Mesenchymal stem cell (in vitro differentiated cells and primary cell): ENCODE measurements at regions not wholly inside any gene's neighbourhood (a gene's known extent, or its start where the extent isn't known, plus 50 kb on each side); places are given as distances from the start of the nearest gene placed in this dataset.

Source experiments
- DNase-seq: peaks from one replicate; pipeline ENCODE4 v3.0.0-alpha.2; 2013
- H2AFZ ChIP-seq: one replicate; pipeline ENCODE4 v1.6.1; 2013; ENCODE audit warnings: low read depth, mild to moderate bottlenecking, control low read depth, inconsistent platforms, low read length, moderate library complexity
- H2AK5ac ChIP-seq: 2 replicates; pipeline ENCODE4 v1.6.1; 2013; ENCODE audit warnings: low read length, moderate library complexity, mild to moderate bottlenecking, inconsistent platforms; ENCODE audit not compliant: severe bottlenecking
- H2BK120ac ChIP-seq: one replicate; pipeline ENCODE4 v1.6.1; 2013; ENCODE audit warnings: low read depth, mild to moderate bottlenecking, inconsistent platforms, low read length, moderate library complexity
- H2BK12ac ChIP-seq, 2 experiments: one replicate each; pipeline ENCODE4 v1.6.1; 2013; ENCODE audit warnings: inconsistent platforms in 2 of 2, low read length in 2 of 2, mild to moderate bottlenecking in 2 of 2, moderate library complexity in 2 of 2, control low read depth in 1 of 2
- H2BK15ac ChIP-seq: one replicate; pipeline ENCODE4 v1.6.1; 2013; ENCODE audit warnings: mild to moderate bottlenecking, low read depth, inconsistent platforms; ENCODE audit not compliant: poor library complexity, severe bottlenecking
- H2BK5ac ChIP-seq: 2 replicates; pipeline ENCODE4 v1.6.1; 2013; ENCODE audit warnings: low read depth, mild to moderate bottlenecking, low read length, control low read depth, inconsistent platforms; ENCODE audit not compliant: poor library complexity, severe bottlenecking
- H3K14ac ChIP-seq, 2 experiments: one replicate each; pipeline ENCODE4 v1.6.1; 2013; ENCODE audit warnings: inconsistent platforms in 2 of 2, low read length in 2 of 2, control low read depth in 1 of 2, mild to moderate bottlenecking in 1 of 2, moderate library complexity in 1 of 2
- H3K18ac ChIP-seq, 2 experiments: one replicate each; pipeline ENCODE4 v1.6.1; 2013; ENCODE audit warnings: inconsistent platforms in 2 of 2, low read length in 2 of 2, control low read depth in 1 of 2, low read depth in 1 of 2, mild to moderate bottlenecking in 1 of 2
- H3K23ac ChIP-seq, 2 experiments: one replicate each; pipeline ENCODE4 v1.6.1; 2013; ENCODE audit warnings: inconsistent platforms in 2 of 2, low read length in 2 of 2, mild to moderate bottlenecking in 2 of 2, moderate library complexity in 2 of 2, control low read depth in 1 of 2
- H3K27ac ChIP-seq: 2 replicates; pipeline ENCODE4 v1.5.1; 2013; ENCODE audit warnings: mild to moderate bottlenecking, moderate library complexity, low read length, control low read depth, inconsistent platforms; ENCODE audit not compliant: poor library complexity, severe bottlenecking
- H3K27me3 ChIP-seq, 2 experiments: 2 replicates each; pipeline versions ENCODE4 v1.6.1 to v1.7.0; 2013; ENCODE audit warnings: low read length in 2 of 2, mild to moderate bottlenecking in 2 of 2, moderate library complexity in 2 of 2, control low read depth in 1 of 2, inconsistent platforms in 1 of 2; ENCODE audit not compliant: control insufficient read depth in 1 of 2, insufficient read depth in 1 of 2
- H3K36me3 ChIP-seq, 2 experiments: 2 replicates each; pipeline versions ENCODE4 v1.6.1 to v1.7.0; 2013; ENCODE audit warnings: low read length in 2 of 2, control low read depth in 1 of 2, inconsistent platforms in 1 of 2, low read depth in 1 of 2, mild to moderate bottlenecking in 1 of 2; ENCODE audit not compliant: insufficient read depth in 2 of 2, control insufficient read depth in 1 of 2
- H3K4ac ChIP-seq, 2 experiments: one replicate each; pipeline ENCODE4 v1.6.1; 2013; ENCODE audit warnings: inconsistent platforms in 2 of 2, low read length in 2 of 2, mild to moderate bottlenecking in 2 of 2, moderate library complexity in 2 of 2, control low read depth in 1 of 2, low read depth in 1 of 2
- H3K4me1 ChIP-seq: 2 replicates; pipeline ENCODE4 v1.6.1; 2013; ENCODE audit warnings: low read depth, low read length, control low read depth; ENCODE audit not compliant: control insufficient read depth, insufficient read depth
- H3K4me2 ChIP-seq: 2 replicates; pipeline ENCODE4 v1.6.1; 2013; ENCODE audit warnings: low read length, mild to moderate bottlenecking, inconsistent platforms; ENCODE audit not compliant: poor library complexity, severe bottlenecking
- H3K4me3 ChIP-seq, 2 experiments: 2 replicates each; pipeline versions ENCODE4 v1.5.1 to v1.7.0; 2013; ENCODE audit warnings: low read length in 2 of 2, mild to moderate bottlenecking in 2 of 2, control low read depth in 1 of 2, low read depth in 1 of 2; ENCODE audit not compliant: insufficient read depth in 1 of 2
- H3K79me1 ChIP-seq: replicated peaks from 2 replicates; pipeline ENCODE4 v1.6.1; 2013; ENCODE audit warnings: mild to moderate bottlenecking, control low read depth, low read length, inconsistent platforms; ENCODE audit not compliant: poor library complexity, severe bottlenecking
- H3K9ac ChIP-seq: 2 replicates; pipeline ENCODE4 v1.7.0; 2013; ENCODE audit warnings: mild to moderate bottlenecking, low read length, moderate library complexity
- H3K9me3 ChIP-seq: 2 replicates; pipeline ENCODE4 v1.7.0; 2013; ENCODE audit warnings: mild to moderate bottlenecking, low read length; ENCODE audit not compliant: control insufficient read depth
- H4K8ac ChIP-seq: one replicate; pipeline ENCODE4 v1.6.1; 2013; ENCODE audit warnings: inconsistent platforms, mild to moderate bottlenecking, low read length, moderate library complexity
- H4K91ac ChIP-seq: one replicate; pipeline ENCODE4 v1.6.1; 2013; ENCODE audit warnings: mild to moderate bottlenecking, low read length, inconsistent platforms
- WGBS: methylation state at CpG from one replicate; pipeline ENCODE4 v1.1.7; 2013; ENCODE audit warnings: mixed read lengths; 5-methylcytosine and 5-hydroxymethylcytosine counted together

DNA sequence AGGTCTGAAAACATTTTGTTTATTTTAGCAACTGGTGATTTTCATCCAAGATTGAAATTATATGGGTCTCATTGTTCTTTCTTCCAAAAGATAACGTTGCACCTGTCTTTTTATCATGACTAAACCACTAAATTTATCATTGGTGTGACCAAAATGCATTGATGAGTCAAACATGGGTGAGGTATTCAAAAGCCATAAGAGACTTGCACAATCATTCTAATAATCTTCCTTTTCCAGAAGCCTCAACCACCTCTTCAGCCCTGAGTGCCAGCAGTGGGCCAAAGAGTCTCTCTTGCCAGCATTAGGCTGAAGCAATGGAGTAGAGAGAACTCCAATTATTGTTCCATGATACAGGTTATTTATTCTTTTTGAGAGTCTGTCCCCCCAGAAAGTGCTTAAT lies 198.9 kb downstream of the LURAP1L start:
- Histone ChIP-seq H3K18ac (no peak overlapping the region), H4K8ac (no peak overlapping the region), H2BK5ac (no peak overlapping the region), H2AK5ac (no peak overlapping the region), H3K4ac (no peak overlapping the region), H3K27me3 (no peaks in the 10 kb centered on the region), H3K4me2 (no peak overlapping the region), H3K4me3 (no peak overlapping the region), H3K23ac (no peak overlapping the region), H4K91ac (no peak overlapping the region), H2BK120ac (no peak overlapping the region), H3K9me3 (no peaks in the 10 kb centered on the region), H3K27ac (no peak overlapping the region), H2BK15ac (no peak overlapping the region), H3K9ac (no peak overlapping the region), H3K14ac (no peak overlapping the region), H2BK12ac (no peak overlapping the region), H3K79me1 (no peaks in the 10 kb centered on the region), H3K4me1 (no peaks in the 10 kb centered on the region), H2AFZ (no peak overlapping the region), H3K36me3 (no peaks in the 10 kb centered on the region)
- DNase-seq: no peak
- no CpG with 5 or more reads among the region's 1 CpG for WGBS

DNA sequence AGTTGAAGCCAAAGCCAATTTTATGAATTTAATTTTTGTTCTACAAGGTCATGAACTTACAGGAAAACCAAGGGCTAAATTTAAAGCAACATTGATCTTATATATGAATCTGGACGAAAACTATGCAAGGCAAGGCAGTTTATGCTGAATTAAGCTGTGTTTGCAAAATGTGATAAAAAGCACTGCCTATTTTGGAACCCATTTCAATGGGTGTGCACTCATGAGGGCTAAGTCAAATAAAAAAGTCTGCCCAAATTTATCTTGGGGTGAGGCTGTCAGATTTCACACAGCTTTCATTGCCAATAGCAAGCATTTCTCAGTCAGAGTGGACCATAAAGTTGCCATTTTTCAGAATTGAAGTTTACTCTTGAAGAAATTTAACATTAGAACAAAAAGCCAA lies 199.9 kb downstream of the LURAP1L start:
- no peaks in the 10 kb centered on the region for H3K9me3 ChIP-seq
- H3K4ac ChIP-seq: no peak overlapping the region
- no peak overlapping the region for H4K91ac ChIP-seq
- no peak overlapping the region for H3K14ac ChIP-seq
- H2BK5ac ChIP-seq: no peak overlapping the region
- H2BK12ac ChIP-seq: no peak overlapping the region
- no peak overlapping the region for H2BK15ac ChIP-seq
- H3K36me3 ChIP-seq: no peaks in the 10 kb centered on the region
- H2AK5ac ChIP-seq: no peak overlapping the region
- H3K18ac ChIP-seq: no peak overlapping the region
- H3K4me1 ChIP-seq: no peaks in the 10 kb centered on the region
- no peak overlapping the region for H3K9ac ChIP-seq
- no peak for DNase-seq
- no peak overlapping the region for H3K23ac ChIP-seq
- H3K4me3 ChIP-seq: no peak overlapping the region
- no peak overlapping the region for H2BK120ac ChIP-seq
- no peak overlapping the region for H3K4me2 ChIP-seq
- H3K79me1 ChIP-seq: no peaks in the 10 kb centered on the region
- no peaks in the 10 kb centered on the region for H3K27me3 ChIP-seq
- H2AFZ ChIP-seq: no peak overlapping the region
- 92% methylated on average over 1 of the region's 1 CpG for WGBS
- H3K27ac ChIP-seq: no peak overlapping the region
- H4K8ac ChIP-seq: no peak overlapping the region

DNA sequence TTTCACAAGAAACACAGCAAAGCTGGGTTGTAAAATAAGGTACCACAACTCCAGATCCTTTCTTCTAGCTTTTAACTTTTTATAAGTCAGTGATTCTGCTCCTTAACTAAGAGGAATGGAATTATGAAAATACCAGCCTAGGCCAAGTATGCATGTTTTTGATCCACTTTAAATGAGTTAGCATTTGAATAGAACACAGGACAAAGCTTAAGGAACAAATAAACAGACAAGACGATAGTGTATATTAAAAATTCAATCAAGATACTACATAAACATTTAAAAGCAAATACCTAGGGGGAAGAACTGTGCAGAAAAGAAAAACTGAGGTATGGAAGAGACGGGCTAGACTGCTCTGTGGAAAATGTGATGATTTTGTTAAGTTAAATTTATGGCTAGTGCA lies 200.7 kb downstream of the LURAP1L start:
- no peak overlapping the region for H3K14ac ChIP-seq
- no peak overlapping the region for H2AK5ac ChIP-seq
- no peak overlapping the region for H4K91ac ChIP-seq
- H3K27ac ChIP-seq: no peak overlapping the region
- no peaks in the 10 kb centered on the region for H3K36me3 ChIP-seq
- no peaks in the 10 kb centered on the region for H3K79me1 ChIP-seq
- H2BK12ac ChIP-seq: no peak overlapping the region
- no peak overlapping the region for H3K9ac ChIP-seq
- H3K27me3 ChIP-seq: no peaks in the 10 kb centered on the region
- no peak overlapping the region for H2AFZ ChIP-seq
- no peak overlapping the region for H2BK5ac ChIP-seq
- WGBS: 86% methylated on average over 1 of the region's 2 CpGs
- no peak overlapping the region for H2BK120ac ChIP-seq
- H3K4me1 ChIP-seq: no peaks in the 10 kb centered on the region
- no peak overlapping the region for H3K18ac ChIP-seq
- H3K23ac ChIP-seq: no peak overlapping the region
- H3K4me3 ChIP-seq: no peak overlapping the region
- H2BK15ac ChIP-seq: no peak overlapping the region
- H3K9me3 ChIP-seq: no peaks in the 10 kb centered on the region
- H3K4ac ChIP-seq: no peak overlapping the region
- H4K8ac ChIP-seq: no peak overlapping the region
- no peak for DNase-seq
- H3K4me2 ChIP-seq: no peak overlapping the region

DNA sequence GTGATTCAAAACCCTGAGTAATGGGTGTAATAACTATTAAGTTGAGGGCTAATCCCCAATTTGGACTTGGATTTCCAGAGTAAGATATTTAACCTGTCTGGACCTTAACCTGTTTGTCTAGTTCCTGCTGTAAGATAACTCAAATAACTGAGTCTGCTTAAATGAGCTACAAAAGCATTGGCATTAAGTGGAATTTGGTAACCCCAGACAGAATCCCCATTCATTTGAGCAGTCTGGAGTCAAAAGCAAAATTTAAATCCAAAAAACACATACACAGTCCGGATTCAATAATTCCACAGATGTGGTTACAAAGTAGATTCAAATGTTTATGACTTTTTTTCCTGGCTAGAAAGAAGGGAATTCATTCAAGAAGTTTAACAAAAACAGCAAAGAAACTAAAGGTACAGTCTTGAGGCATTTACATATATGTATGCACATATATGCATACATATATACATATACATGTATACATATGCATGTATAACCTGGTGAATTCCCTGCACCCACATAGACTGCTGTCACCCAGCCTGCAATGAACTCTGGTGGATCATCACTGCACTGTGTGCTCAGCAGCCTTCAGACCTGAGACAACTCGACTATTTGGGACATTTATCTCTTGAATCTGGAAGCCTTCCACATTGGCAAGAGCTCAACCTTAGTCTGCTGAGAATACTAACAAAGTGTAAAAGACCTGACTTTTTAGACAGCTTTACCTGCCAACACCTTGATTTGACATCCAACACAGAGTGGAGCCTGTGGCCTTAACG lies 205.4 kb downstream of the LURAP1L start:
- H3K9ac ChIP-seq: no peak overlapping the region
- DNase-seq: no peak
- no peak overlapping the region for H3K23ac ChIP-seq
- H3K14ac ChIP-seq: no peak overlapping the region
- no peak overlapping the region for H4K91ac ChIP-seq
- no peak overlapping the region for H2AK5ac ChIP-seq
- no peak overlapping the region for H2BK120ac ChIP-seq
- H3K27me3 ChIP-seq: no peaks in the 10 kb centered on the region
- no peak overlapping the region for H3K27ac ChIP-seq
- H4K8ac ChIP-seq: no peak overlapping the region
- no peak overlapping the region for H2AFZ ChIP-seq
- no peak overlapping the region for H3K18ac ChIP-seq
- WGBS: 95% methylated on average over 2 of the region's 3 CpGs
- no peak overlapping the region for H2BK5ac ChIP-seq
- no peak overlapping the region for H3K4ac ChIP-seq
- no peaks in the 10 kb centered on the region for H3K36me3 ChIP-seq
- H2BK15ac ChIP-seq: no peak overlapping the region
- H3K4me1 ChIP-seq: no peaks in the 10 kb centered on the region
- H3K4me3 ChIP-seq: no peak overlapping the region
- H2BK12ac ChIP-seq: no peak overlapping the region
- peaks cover 6% of the 10 kb centered on the region for H3K9me3 ChIP-seq
- H3K4me2 ChIP-seq: no peak overlapping the region
- H3K79me1 ChIP-seq: no peaks in the 10 kb centered on the region
